Activated naive CD4-positive, alpha-beta T cell treated with anti-CD3 and anti-CD28 coated beads for 36 hours (primary cell): ENCODE measurements at regions not wholly inside any gene's neighbourhood (a gene's known extent, or its start where the extent isn't known, plus 50 kb on each side); places are given as distances from the start of the nearest gene placed in this dataset.

ENCODE experiments used
- CTCF ChIA-PET: fragments of 350-600 bp; sonication (Branson Sonifier 250); formaldehyde crosslinking; loops from one replicate; lab custom pipeline; 2021; ENCODE audit warnings: antibody characterized with exemption; lab: Charles Lee
- DNase-seq: peaks from one replicate; pipeline ENCODE4 v3.0.0-alpha.2; 2020
- H3K27ac Mint-ChIP-seq: one replicate; pipeline ENCODE4 v1.8.0; 2021; ENCODE audit warnings: mild to moderate bottlenecking, mixed read lengths
- H3K27me3 Mint-ChIP-seq: one replicate; pipeline ENCODE4 v1.8.0; 2021; ENCODE audit warnings: low read depth, mixed read lengths
- H3K36me3 Mint-ChIP-seq: one replicate; pipeline ENCODE4 v1.8.0; 2021; ENCODE audit warnings: low read depth, mixed read lengths
- H3K4me1 Mint-ChIP-seq: one replicate; pipeline ENCODE4 v1.8.0; 2021; ENCODE audit warnings: low read depth, mixed read lengths
- H3K4me3 Mint-ChIP-seq: one replicate; pipeline ENCODE4 v1.8.0; 2021; ENCODE audit warnings: mild to moderate bottlenecking, moderate library complexity, mixed read lengths
- H3K9me3 Mint-ChIP-seq: one replicate; pipeline ENCODE4 v1.8.0; 2021; ENCODE audit warnings: mixed read lengths
- intact Hi-C: fragments of 100-400 bp; cut with micrococcal nuclease; formaldehyde crosslinking; loops from one replicate; pipeline ENCODE4 v1.15.1; 2023

GRCh38 chr1:62917314-62917713, 133.4 kb downstream of the ATG4C start:
- no peak overlapping the region for H3K4me3 Mint-ChIP-seq
- intact Hi-C loops = no loop called here

GRCh38 chr1:62917805-62918204, 133.9 kb downstream of the ATG4C start:
- no peak overlapping the region for H3K4me3 Mint-ChIP-seq
- intact Hi-C loops = no loop called here
- no peaks in the 10 kb centered on the region for H3K9me3 Mint-ChIP-seq
- H3K27me3 Mint-ChIP-seq = peaks cover 9% of the 10 kb centered on the region
- H3K4me1 Mint-ChIP-seq = no peaks in the 10 kb centered on the region
- H3K27ac Mint-ChIP-seq = no peak overlapping the region
- DNase-seq = no peak
- no peaks in the 10 kb centered on the region for H3K36me3 Mint-ChIP-seq
- CTCF ChIA-PET = no interaction called here

More at GRCh38 chr1:62917314-62917713, 133.4 kb downstream of the ATG4C start:
- H3K27ac Mint-ChIP-seq = no peak overlapping the region
- peaks cover 8% of the 10 kb centered on the region for H3K27me3 Mint-ChIP-seq
- CTCF ChIA-PET = no interaction called here
- H3K4me1 Mint-ChIP-seq = no peaks in the 10 kb centered on the region
- no peaks in the 10 kb centered on the region for H3K9me3 Mint-ChIP-seq
- DNase-seq = no peak
- H3K36me3 Mint-ChIP-seq = no peaks in the 10 kb centered on the region

GRCh38 chr1:62918700-62919099, 134.8 kb downstream of the ATG4C start:
- Mint-ChIP-seq H3K36me3 (no peaks in the 10 kb centered on the region), H3K9me3 (no peaks in the 10 kb centered on the region), H3K27ac (no peak overlapping the region), H3K4me1 (no peaks in the 10 kb centered on the region), H3K27me3 (peaks cover 11% of the 10 kb centered on the region), H3K4me3 (no peak overlapping the region)
- DNase-seq = no peak
- CTCF ChIA-PET = no interaction called here
- intact Hi-C loops = no loop called here

- Mint-ChIP-seq H3K4me1 (no peaks in the 10 kb centered on the region), H3K4me3 (no peak overlapping the region), H3K27ac (no peak overlapping the region), H3K9me3 (no peaks in the 10 kb centered on the region), H3K27me3 (peaks cover 12% of the 10 kb centered on the region), H3K36me3 (no peaks in the 10 kb centered on the region)
- intact Hi-C loops = no loop called here
- no peak for DNase-seq
- CTCF ChIA-PET = no interaction called here
Measured at GRCh38 chr1:62922006-62922405, 138.1 kb downstream of the ATG4C start.

- Mint-ChIP-seq H3K4me1 (no peaks in the 10 kb centered on the region), H3K27me3 (peaks cover 14% of the 10 kb centered on the region), H3K4me3 (no peak overlapping the region), H3K9me3 (no peaks in the 10 kb centered on the region), H3K36me3 (no peaks in the 10 kb centered on the region), H3K27ac (no peak overlapping the region)
- intact Hi-C loops = no loop called here
- CTCF ChIA-PET = no interaction called here
- DNase-seq = no peak
Measured at GRCh38 chr1:62924983-62925790, 141.3 kb downstream of the ATG4C start.

- Mint-ChIP-seq H3K4me1 (no peaks in the 10 kb centered on the region), H3K27me3 (peaks cover 14% of the 10 kb centered on the region), H3K36me3 (no peaks in the 10 kb centered on the region), H3K27ac (no peak overlapping the region), H3K4me3 (no peak overlapping the region), H3K9me3 (no peaks in the 10 kb centered on the region)
- intact Hi-C loops = no loop called here
- no peak for DNase-seq
- CTCF ChIA-PET = interaction anchor here (0.6 kb wide), 1 partner anchor 260 kb away, joined by 3 read pairs; no protein-coding TSS in a partner anchor
Measured at GRCh38 chr1:62926681-62927252, 142.8 kb downstream of the ATG4C start.

GRCh38 chr1:62928885-62929284, 145.0 kb downstream of the ATG4C start:
- Mint-ChIP-seq H3K27me3 (peaks cover 9% of the 10 kb centered on the region), H3K9me3 (no peaks in the 10 kb centered on the region), H3K27ac (no peak overlapping the region), H3K4me1 (no peaks in the 10 kb centered on the region), H3K4me3 (no peak overlapping the region), H3K36me3 (no peaks in the 10 kb centered on the region)
- CTCF ChIA-PET = no interaction called here
- intact Hi-C loops = no loop called here
- no peak for DNase-seq

- no peak overlapping the region for H3K4me3 Mint-ChIP-seq
- CTCF ChIA-PET = no interaction called here
- intact Hi-C loops = no loop called here
Measured at GRCh38 chr1:62937634-62938296, 153.8 kb downstream of the ATG4C start.

GRCh38 chr1:62941780-62942179, 157.8 kb downstream of the ATG4C start:
- Mint-ChIP-seq H3K9me3 (no peaks in the 10 kb centered on the region), H3K27me3 (peaks cover 9% of the 10 kb centered on the region), H3K4me1 (no peaks in the 10 kb centered on the region), H3K4me3 (no peak overlapping the region), H3K36me3 (no peaks in the 10 kb centered on the region), H3K27ac (no peak overlapping the region)
- CTCF ChIA-PET = no interaction called here
- intact Hi-C loops = no loop called here
- no peak for DNase-seq

More at GRCh38 chr1:62937634-62938296, 153.8 kb downstream of the ATG4C start:
- H3K4me1 Mint-ChIP-seq = no peaks in the 10 kb centered on the region
- H3K27me3 Mint-ChIP-seq = peaks cover 7% of the 10 kb centered on the region
- no peak for DNase-seq
- H3K36me3 Mint-ChIP-seq = no peaks in the 10 kb centered on the region
- no peak overlapping the region for H3K27ac Mint-ChIP-seq
- no peaks in the 10 kb centered on the region for H3K9me3 Mint-ChIP-seq

GRCh38 chr1:62946511-62946910, 162.6 kb downstream of the ATG4C start:
- no peak for DNase-seq
- Mint-ChIP-seq H3K36me3 (no peaks in the 10 kb centered on the region), H3K4me1 (no peaks in the 10 kb centered on the region), H3K9me3 (no peaks in the 10 kb centered on the region), H3K27me3 (peaks cover 14% of the 10 kb centered on the region), H3K27ac (no peak overlapping the region), H3K4me3 (no peak overlapping the region)
- intact Hi-C loops = no loop called here
- CTCF ChIA-PET = no interaction called here

- Mint-ChIP-seq H3K27ac (no peak overlapping the region), H3K27me3 (peaks cover 14% of the 10 kb centered on the region), H3K4me1 (no peaks in the 10 kb centered on the region), H3K4me3 (no peak overlapping the region), H3K36me3 (no peaks in the 10 kb centered on the region), H3K9me3 (no peaks in the 10 kb centered on the region)
- DNase-seq = no peak
- intact Hi-C loops = no loop called here
- CTCF ChIA-PET = no interaction called here
Measured at GRCh38 chr1:62951428-62951827, 167.5 kb downstream of the ATG4C start.

GRCh38 chr1:62952596-62952995, 168.7 kb downstream of the ATG4C start:
- CTCF ChIA-PET = no interaction called here
- Mint-ChIP-seq H3K9me3 (no peaks in the 10 kb centered on the region), H3K36me3 (no peaks in the 10 kb centered on the region), H3K27me3 (peaks cover 16% of the 10 kb centered on the region), H3K4me1 (no peaks in the 10 kb centered on the region), H3K4me3 (no peak overlapping the region), H3K27ac (no peak overlapping the region)
- intact Hi-C loops = no loop called here
- DNase-seq = no peak

GRCh38 chr1:62953633-62954032, 169.7 kb downstream of the ATG4C start:
- no peak overlapping the region for H3K27ac Mint-ChIP-seq
- intact Hi-C loops = no loop called here
- DNase-seq = no peak
- H3K9me3 Mint-ChIP-seq = no peaks in the 10 kb centered on the region
- H3K4me3 Mint-ChIP-seq = no peak overlapping the region
- no peaks in the 10 kb centered on the region for H3K36me3 Mint-ChIP-seq
- peaks cover 12% of the 10 kb centered on the region for H3K27me3 Mint-ChIP-seq
- H3K4me1 Mint-ChIP-seq = no peaks in the 10 kb centered on the region
- CTCF ChIA-PET = no interaction called here
